BE2C (cell line): ENCODE measurements at regions not wholly inside any gene's neighbourhood (a gene's known extent, or its start where the extent isn't known, plus 50 kb on each side); places are given as distances from the start of the nearest gene placed in this dataset.

Source experiments
- DNase-seq: peaks from one replicate; pipeline ENCODE4 v3.0.0-alpha.2; 2020
- H3K27me3 ChIP-seq: fragments of 250-450 bp; sonication (Bioruptor Pico); 2 replicates; pipeline ENCODE4 v1.5.1; 2020; ENCODE audit warnings: mild to moderate bottlenecking
- H3K36me3 ChIP-seq: fragments of 250-450 bp; sonication (Bioruptor Pico); 2 replicates; pipeline ENCODE4 v1.5.1; 2020; ENCODE audit warnings: mild to moderate bottlenecking
- H3K4me1 ChIP-seq: fragments of 250-450 bp; sonication (Bioruptor Pico); 2 replicates; pipeline ENCODE4 v1.5.1; 2020
- H3K4me3 ChIP-seq: 2 replicates; pipeline ENCODE4 v1.5.1; 2011; ENCODE audit warnings: low read depth, low read length
- H3K9me3 ChIP-seq: fragments of 250-450 bp; sonication (Bioruptor Pico); 2 replicates; pipeline ENCODE4 v1.5.1; 2020
- CTCF ChIP-seq: IDR thresholded peaks from 2 replicates; pipeline ENCODE4 v1.5.1; 2012; ENCODE audit warnings: mild to moderate bottlenecking, low read depth, low read length

GRCh38 chr4:43244688-43245382, 352.3 kb downstream of the GRXCR1 start:
- DNase-seq = no peak
- H3K27me3 ChIP-seq = no peaks in the 10 kb centered on the region
- no peaks in the 10 kb centered on the region for H3K4me1 ChIP-seq
- H3K9me3 ChIP-seq = no peaks in the 10 kb centered on the region
- H3K4me3 ChIP-seq = no peak overlapping the region
- H3K36me3 ChIP-seq = no peaks in the 10 kb centered on the region
- TF ChIP-seq CTCF = no peak

- Histone ChIP-seq H3K4me3 (no peak overlapping the region), H3K36me3 (no peaks in the 10 kb centered on the region), H3K4me1 (no peaks in the 10 kb centered on the region), H3K9me3 (no peaks in the 10 kb centered on the region), H3K27me3 (no peaks in the 10 kb centered on the region)
- no peak for TF ChIP-seq CTCF
- DNase-seq = no peak
Measured at GRCh38 chr4:43251841-43252240, 359.3 kb downstream of the GRXCR1 start.

- TF ChIP-seq CTCF = no peak
- Histone ChIP-seq H3K4me3 (no peak overlapping the region), H3K36me3 (no peaks in the 10 kb centered on the region), H3K27me3 (no peaks in the 10 kb centered on the region), H3K9me3 (no peaks in the 10 kb centered on the region), H3K4me1 (no peaks in the 10 kb centered on the region)
- no peak for DNase-seq
Measured at GRCh38 chr4:43253541-43253940, 361.0 kb downstream of the GRXCR1 start.

- TF ChIP-seq CTCF = no peak
- no peaks in the 10 kb centered on the region for H3K9me3 ChIP-seq
- H3K4me1 ChIP-seq = no peaks in the 10 kb centered on the region
- no peaks in the 10 kb centered on the region for H3K36me3 ChIP-seq
- no peak overlapping the region for H3K4me3 ChIP-seq
- DNase-seq = no peak
- H3K27me3 ChIP-seq = no peaks in the 10 kb centered on the region
Measured at GRCh38 chr4:43264730-43265129, 372.2 kb downstream of the GRXCR1 start.

- TF ChIP-seq CTCF = no peak
- H3K36me3 ChIP-seq = no peaks in the 10 kb centered on the region
- H3K4me3 ChIP-seq = no peak overlapping the region
- no peaks in the 10 kb centered on the region for H3K4me1 ChIP-seq
- no peaks in the 10 kb centered on the region for H3K27me3 ChIP-seq
- no peak for DNase-seq
- H3K9me3 ChIP-seq = no peaks in the 10 kb centered on the region
Measured at GRCh38 chr4:43271946-43272345, 379.4 kb downstream of the GRXCR1 start.

GRCh38 chr4:43274376-43274775, 381.9 kb downstream of the GRXCR1 start:
- TF ChIP-seq CTCF = no peak

More at GRCh38 chr4:43274376-43274775, 381.9 kb downstream of the GRXCR1 start:
- H3K27me3 ChIP-seq = no peaks in the 10 kb centered on the region
- no peaks in the 10 kb centered on the region for H3K4me1 ChIP-seq
- H3K36me3 ChIP-seq = no peaks in the 10 kb centered on the region
- H3K4me3 ChIP-seq = no peak overlapping the region
- no peaks in the 10 kb centered on the region for H3K9me3 ChIP-seq
- DNase-seq = no peak
